ENCODE measurements at regions not wholly inside any gene's neighbourhood (a gene's known extent, or its start where the extent isn't known, plus 50 kb on each side); places are given as distances from the start of the nearest gene placed in this dataset.

- no peaks in the 10 kb centered on the region for H3K4me1 Mint-ChIP-seq (ENCODE audit: low read depth, unreplicated experiment)
- peaks cover 26% of the 10 kb centered on the region for H3K27me3 Mint-ChIP-seq (ENCODE audit: insufficient read depth, unreplicated experiment)
- no peak overlapping the region for H3K4me3 Mint-ChIP-seq (ENCODE audit: unreplicated experiment)
- TF ChIP-seq CTCF (IDR thresholded peaks at IDR 0.05; ENCODE audit: insufficient read depth in 1 of 2, low read depth in 1 of 2, low read length in 1 of 2, severe bottlenecking in 1 of 2, unreplicated experiment in 1 of 2), result no peak
- ChIA-PET POLR2A (no interaction called here), CTCF (no interaction called here)
- H3K9me3 ChIP-seq, result no peaks in the 10 kb centered on the region
- no peak for DNase-seq
- no TSS peak for BruUV-seq (replicated peaks)
- H3K4me1 ChIP-seq, result no peaks in the 10 kb centered on the region
- intact Hi-C loops (cut with micrococcal nuclease; ENCODE audit: unreplicated experiment), result no loop called here
- H3K36me3 ChIP-seq (ENCODE audit: control insufficient read depth, insufficient read depth, low read length), result no peaks in the 10 kb centered on the region
- no peaks in the 10 kb centered on the region for H3K36me3 Mint-ChIP-seq (ENCODE audit: insufficient read depth, unreplicated experiment)
- peaks cover 2% of the 10 kb centered on the region; the same call in 1 of the 2 replicates for H3K27me3 ChIP-seq (replicated peaks; ENCODE audit: control insufficient read depth, insufficient read depth, low read length)
- no peak overlapping the region for H3K4me3 ChIP-seq (ENCODE audit: low read depth, low read length)
- no peaks in the 10 kb centered on the region for H3K9me3 Mint-ChIP-seq (ENCODE audit: unreplicated experiment)
- no peak overlapping the region for H3K27ac Mint-ChIP-seq (ENCODE audit: unreplicated experiment)
Observed at GRCh38 chr10:62958980-62959379, 142.8 kb upstream of the EGR2 start.

- intact Hi-C loops (cut with micrococcal nuclease; ENCODE audit: unreplicated experiment), result no loop called here
- H3K27me3 ChIP-seq (replicated peaks; ENCODE audit: control insufficient read depth, insufficient read depth, low read length), result no peaks in the 10 kb centered on the region
- Mint-ChIP-seq H3K36me3 (ENCODE audit: insufficient read depth, unreplicated experiment) (no peaks in the 10 kb centered on the region), H3K9me3 (ENCODE audit: unreplicated experiment) (no peaks in the 10 kb centered on the region), H3K27ac (ENCODE audit: unreplicated experiment) (no peak overlapping the region), H3K27me3 (ENCODE audit: insufficient read depth, unreplicated experiment) (peaks cover 18% of the 10 kb centered on the region), H3K4me3 (ENCODE audit: unreplicated experiment) (no peak overlapping the region), H3K4me1 (ENCODE audit: low read depth, unreplicated experiment) (no peaks in the 10 kb centered on the region)
- H3K36me3 ChIP-seq (ENCODE audit: control insufficient read depth, insufficient read depth, low read length), result no peaks in the 10 kb centered on the region
- H3K9me3 ChIP-seq, result peaks cover 10% of the 10 kb centered on the region
- H3K4me3 ChIP-seq (ENCODE audit: low read depth, low read length), result no peak overlapping the region
- no peak for TF ChIP-seq CTCF (IDR thresholded peaks at IDR 0.05; ENCODE audit: insufficient read depth in 1 of 2, low read depth in 1 of 2, low read length in 1 of 2, severe bottlenecking in 1 of 2, unreplicated experiment in 1 of 2)
- ChIA-PET CTCF (no interaction called here), POLR2A (no interaction called here)
- DNase-seq, result no peak
- no peaks in the 10 kb centered on the region for H3K4me1 ChIP-seq
- BruUV-seq (replicated peaks), result no TSS peak
Observed at GRCh38 chr10:62946278-62946677, 130.1 kb upstream of the EGR2 start.

DNA sequence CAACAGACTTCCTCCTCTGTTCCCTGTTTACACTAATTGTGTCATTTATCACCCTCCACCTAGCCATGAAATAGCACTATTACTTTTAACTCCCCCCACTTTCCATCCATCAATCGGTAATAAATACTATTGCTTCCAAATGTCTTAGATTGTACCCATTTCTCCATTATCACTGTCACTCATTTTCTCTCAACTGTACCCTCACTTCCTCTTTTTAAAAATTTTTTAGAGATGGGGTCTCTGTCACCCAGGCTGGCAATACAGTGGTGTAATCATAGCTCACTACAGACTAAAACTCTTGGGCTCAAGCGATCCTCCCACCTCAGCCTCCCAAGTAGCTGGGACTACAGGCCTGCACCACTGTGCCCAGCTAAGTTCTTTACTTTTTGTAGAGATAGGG lies 123.5 kb upstream of the EGR2 start:
- Mint-ChIP-seq H3K36me3 (ENCODE audit: insufficient read depth, unreplicated experiment) (no peaks in the 10 kb centered on the region), H3K4me1 (ENCODE audit: low read depth, unreplicated experiment) (no peaks in the 10 kb centered on the region), H3K27ac (ENCODE audit: unreplicated experiment) (no peak overlapping the region), H3K27me3 (ENCODE audit: insufficient read depth, unreplicated experiment) (peaks cover 27% of the 10 kb centered on the region), H3K4me3 (ENCODE audit: unreplicated experiment) (no peak overlapping the region), H3K9me3 (ENCODE audit: unreplicated experiment) (no peaks in the 10 kb centered on the region)
- TF ChIP-seq CTCF (IDR thresholded peaks at IDR 0.05; ENCODE audit: insufficient read depth in 1 of 2, low read depth in 1 of 2, low read length in 1 of 2, severe bottlenecking in 1 of 2, unreplicated experiment in 1 of 2), result no peak
- Histone ChIP-seq H3K4me1 (no peaks in the 10 kb centered on the region), H3K27me3 (replicated peaks; ENCODE audit: control insufficient read depth, insufficient read depth, low read length) (no peaks in the 10 kb centered on the region), H3K9me3 (no peaks in the 10 kb centered on the region), H3K4me3 (ENCODE audit: low read depth, low read length) (no peak overlapping the region), H3K36me3 (ENCODE audit: control insufficient read depth, insufficient read depth, low read length) (no peaks in the 10 kb centered on the region)
- ChIA-PET CTCF (no interaction called here), POLR2A (no interaction called here)
- no peak for DNase-seq
- intact Hi-C loops (cut with micrococcal nuclease; ENCODE audit: unreplicated experiment), result no loop called here
- BruUV-seq (replicated peaks), result no TSS peak
